GM20431 (cell line): ENCODE measurements at regions not wholly inside any gene's neighbourhood (a gene's known extent, or its start where the extent isn't known, plus 50 kb on each side); places are given as distances from the start of the nearest gene placed in this dataset.
"Not testable (repeated sequence)": the region's sequence is repeated elsewhere in the genome, so short reads cannot be mapped to it uniquely, and the experiment has no call there.

Experiments used
- in situ Hi-C: fragments of 300-500 bp; cut with MseI, MboI; formaldehyde crosslinking; loops from one replicate; pipeline ENCODE4 v1.15.0; 2020; ENCODE audit warnings: low sequenced_read_pairs; ENCODE audit not compliant: unreplicated experiment

GRCh38 chr20:20806121-20807095 is 94.0 kb upstream of the RALGAPA2 start:
- in situ Hi-C loops, result no loop called here

GRCh38 chr20:20803011-20803410 is 90.6 kb upstream of the RALGAPA2 start:
- in situ Hi-C loops, result no loop called here

- in situ Hi-C loops, result no loop called here
Measured at GRCh38 chr20:20802328-20802727, 89.9 kb upstream of the RALGAPA2 start.

GRCh38 chr20:20799716-20800312 is 87.4 kb upstream of the RALGAPA2 start:
- in situ Hi-C loops, result no loop called here

GRCh38 chr20:20797521-20798310 is 85.3 kb upstream of the RALGAPA2 start:
- in situ Hi-C loops, result no loop called here

- in situ Hi-C loops, result no loop called here
Measured at GRCh38 chr20:20796766-20797440, 84.5 kb upstream of the RALGAPA2 start.

GRCh38 chr20:20795721-20796120 is 83.3 kb upstream of the RALGAPA2 start:
- in situ Hi-C loops, result no loop called here

- in situ Hi-C loops, result no loop called here
Measured at GRCh38 chr20:20795119-20795518, 82.7 kb upstream of the RALGAPA2 start.

- in situ Hi-C loops, result no loop called here
Measured at GRCh38 chr20:20793591-20793990, 81.1 kb upstream of the RALGAPA2 start.

GRCh38 chr20:20791664-20792568 is 79.5 kb upstream of the RALGAPA2 start:
- in situ Hi-C loops, result no loop called here

- in situ Hi-C loops, result no loop called here
Measured at GRCh38 chr20:20788308-20788707, 75.9 kb upstream of the RALGAPA2 start.

- in situ Hi-C loops, result no loop called here
Measured at GRCh38 chr20:20786428-20786827, 74.0 kb upstream of the RALGAPA2 start.

- in situ Hi-C loops, result no loop called here
Measured at GRCh38 chr20:20785226-20785625, 72.8 kb upstream of the RALGAPA2 start.

- in situ Hi-C loops, result not testable (repeated sequence)
Measured at GRCh38 chr20:20784450-20784849, 72.0 kb upstream of the RALGAPA2 start.

- in situ Hi-C loops, result no loop called here
Measured at GRCh38 chr20:20783450-20783849, 71.0 kb upstream of the RALGAPA2 start.

- in situ Hi-C loops, result no loop called here
Measured at GRCh38 chr20:20782755-20783154, 70.3 kb upstream of the RALGAPA2 start.

GRCh38 chr20:20782231-20782630 is 69.8 kb upstream of the RALGAPA2 start:
- in situ Hi-C loops, result no loop called here

GRCh38 chr20:20781029-20781428 is 68.6 kb upstream of the RALGAPA2 start:
- in situ Hi-C loops, result no loop called here
